Tibial nerve (tissue), 3 donors: ENCODE measurements at regions not wholly inside any gene's neighbourhood (a gene's known extent, or its start where the extent isn't known, plus 50 kb on each side); places are given as distances from the start of the nearest gene placed in this dataset.

Source experiments
- POLR2A ChIP-seq, 2 donors: fragments of 450-650 bp; IDR thresholded peaks; one replicate each; pipeline ENCODE4 v1.6.1; 2017; ENCODE audit warnings: antibody characterized with exemption in 2 of 2, mild to moderate bottlenecking in 2 of 2, moderate library complexity in 2 of 2
- TF ChIP-seq, protein P1 (sequence below), 5 experiments: fragments of 200-600 bp in 3 of 5; fragments of 450-650 bp in 2 of 5; sonication (generic) in 3 of 5; IDR thresholded peaks; one replicate each; pipeline ENCODE4 v1.5.1; 2016 to 2019; ENCODE audit warnings: antibody characterized with exemption in 5 of 5, mild to moderate bottlenecking in 3 of 5, moderate library complexity in 2 of 5

DNA sequence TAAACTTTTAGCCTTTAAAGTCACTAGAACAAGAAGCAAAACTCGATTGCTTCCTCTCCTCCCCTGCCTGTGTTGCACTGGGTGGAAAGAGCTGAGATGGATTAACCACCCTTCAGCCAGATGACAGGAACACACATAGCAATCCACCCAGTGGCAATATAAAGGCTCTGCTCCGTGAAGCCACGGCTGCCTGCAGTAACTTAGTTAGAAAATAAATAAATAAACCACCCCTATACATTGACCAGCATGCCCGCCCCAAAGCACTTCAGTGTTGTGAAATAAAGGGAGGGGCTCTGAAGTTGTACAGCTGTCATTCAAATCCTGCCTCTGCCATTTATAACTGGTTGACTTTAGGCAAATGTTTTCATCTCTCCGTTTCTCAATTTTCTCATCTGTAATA lies 217.1 kb upstream of the LDB2 start:
- TF ChIP-seq, protein P1, sequence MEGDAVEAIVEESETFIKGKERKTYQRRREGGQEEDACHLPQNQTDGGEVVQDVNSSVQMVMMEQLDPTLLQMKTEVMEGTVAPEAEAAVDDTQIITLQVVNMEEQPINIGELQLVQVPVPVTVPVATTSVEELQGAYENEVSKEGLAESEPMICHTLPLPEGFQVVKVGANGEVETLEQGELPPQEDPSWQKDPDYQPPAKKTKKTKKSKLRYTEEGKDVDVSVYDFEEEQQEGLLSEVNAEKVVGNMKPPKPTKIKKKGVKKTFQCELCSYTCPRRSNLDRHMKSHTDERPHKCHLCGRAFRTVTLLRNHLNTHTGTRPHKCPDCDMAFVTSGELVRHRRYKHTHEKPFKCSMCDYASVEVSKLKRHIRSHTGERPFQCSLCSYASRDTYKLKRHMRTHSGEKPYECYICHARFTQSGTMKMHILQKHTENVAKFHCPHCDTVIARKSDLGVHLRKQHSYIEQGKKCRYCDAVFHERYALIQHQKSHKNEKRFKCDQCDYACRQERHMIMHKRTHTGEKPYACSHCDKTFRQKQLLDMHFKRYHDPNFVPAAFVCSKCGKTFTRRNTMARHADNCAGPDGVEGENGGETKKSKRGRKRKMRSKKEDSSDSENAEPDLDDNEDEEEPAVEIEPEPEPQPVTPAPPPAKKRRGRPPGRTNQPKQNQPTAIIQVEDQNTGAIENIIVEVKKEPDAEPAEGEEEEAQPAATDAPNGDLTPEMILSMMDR (IDR thresholded peaks at IDR 0.05), result no peak
- TF ChIP-seq POLR2A (IDR thresholded peaks at IDR 0.05), result no peak
